Mucosa of rectum (tissue), 2 donors: ENCODE measurements at regions not wholly inside any gene's neighbourhood (a gene's known extent, or its start where the extent isn't known, plus 50 kb on each side); places are given as distances from the start of the nearest gene placed in this dataset.
"Not testable (repeated sequence)": the region's sequence is repeated elsewhere in the genome, so short reads cannot be mapped to it uniquely, and the experiment has no call there.

Experiments
- H3K27ac ChIP-seq, 2 donors: one replicate each; pipeline ENCODE4 v1.7.0; 2013; ENCODE audit warnings: inconsistent platforms in 2 of 2, low read depth in 2 of 2, low read length in 2 of 2
- H3K27me3 ChIP-seq, 2 donors: one replicate each; pipeline ENCODE4 v1.7.0; 2013; ENCODE audit warnings: low read length in 2 of 2; ENCODE audit not compliant: control insufficient read depth in 2 of 2, insufficient read depth in 2 of 2
- H3K36me3 ChIP-seq, 2 donors: one replicate each; pipeline ENCODE4 v1.7.0; 2013; ENCODE audit warnings: low read length in 2 of 2; ENCODE audit not compliant: control insufficient read depth in 2 of 2, insufficient read depth in 2 of 2
- H3K4me1 ChIP-seq, 2 donors: one replicate each; pipeline ENCODE4 v1.7.0; 2013; ENCODE audit warnings: low read length in 2 of 2, mild to moderate bottlenecking in 1 of 2; ENCODE audit not compliant: control insufficient read depth in 2 of 2, insufficient read depth in 2 of 2
- H3K4me3 ChIP-seq, 2 donors: one replicate each; pipeline ENCODE4 v1.7.0; 2013; ENCODE audit warnings: low read length in 2 of 2
- H3K9ac ChIP-seq, 2 donors: one replicate each; pipeline ENCODE4 v1.7.0; 2013; ENCODE audit warnings: low read length in 2 of 2, low read depth in 1 of 2, mild to moderate bottlenecking in 1 of 2
- H3K9me3 ChIP-seq, 2 donors: one replicate each; pipeline ENCODE4 v1.7.0; 2013; ENCODE audit warnings: low read length in 2 of 2; ENCODE audit not compliant: control insufficient read depth in 2 of 2
- donor health status: healthy.
- donor health status: Normal muscosa, but diverticular disease.

DNA sequence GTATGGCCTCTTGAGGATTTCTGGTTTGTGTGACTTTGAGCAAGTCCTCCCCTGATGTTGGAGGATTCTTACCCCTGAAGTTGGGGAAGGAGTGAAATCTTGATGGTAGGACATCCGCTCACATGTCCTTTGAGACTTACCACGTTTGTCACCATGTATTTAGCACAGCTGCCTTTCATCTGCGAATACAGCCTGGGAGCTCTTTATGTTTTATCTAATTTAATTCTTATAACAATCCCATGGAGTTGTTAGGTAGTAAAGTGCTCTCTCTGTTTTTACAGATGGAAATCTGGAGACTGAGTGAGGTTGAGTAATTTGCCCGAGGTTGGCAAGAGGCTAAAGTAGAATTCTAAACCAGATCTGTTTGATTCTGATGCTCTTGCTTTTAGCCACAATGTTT is 154.9 kb upstream of the PLGLB2 start:
- not testable (repeated sequence) for H3K9ac ChIP-seq, H3K4me3 ChIP-seq, H3K4me1 ChIP-seq, H3K27me3 ChIP-seq, H3K27ac ChIP-seq, H3K9me3 ChIP-seq, H3K36me3 ChIP-seq

DNA sequence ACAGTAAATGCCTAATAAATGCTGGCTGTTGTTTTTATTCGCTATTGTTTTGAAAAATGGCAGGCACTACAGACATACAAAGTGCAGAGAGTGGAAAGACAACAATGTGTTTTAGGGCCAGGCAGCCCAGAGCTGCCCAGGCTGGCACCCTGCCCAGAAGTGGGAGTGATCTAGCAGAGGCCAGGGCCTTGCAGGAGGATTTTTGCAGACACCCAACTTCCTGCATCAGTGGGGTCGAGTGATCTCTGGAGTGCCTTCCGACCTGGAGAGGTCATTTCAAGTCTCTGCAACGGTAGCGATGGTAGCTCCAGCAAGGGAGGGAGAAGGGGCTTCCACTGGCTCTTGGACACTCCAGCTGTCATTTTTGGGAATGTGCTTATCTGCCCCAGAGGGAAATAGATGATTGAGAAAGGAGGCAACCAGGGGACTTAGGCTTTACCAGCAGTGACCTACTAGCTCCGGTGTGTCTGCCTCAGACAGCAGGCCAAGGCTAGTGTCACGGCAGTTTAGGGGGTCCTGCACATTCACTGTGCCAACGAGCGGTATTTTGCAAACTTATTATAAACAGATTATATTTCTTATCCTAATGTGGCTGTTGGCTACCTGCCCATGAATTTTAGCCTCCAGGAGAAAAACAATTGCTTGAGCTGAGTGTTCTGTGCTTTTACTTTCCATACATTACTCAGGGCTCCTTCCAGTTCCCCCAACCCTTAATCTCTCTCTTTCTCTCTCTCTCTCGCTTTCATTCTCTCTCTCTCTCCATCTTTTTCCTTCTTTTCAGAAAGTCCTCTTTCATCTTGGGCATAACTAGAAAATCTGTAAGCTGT is 153.9 kb upstream of the PLGLB2 start:
- not testable (repeated sequence) for H3K4me1 ChIP-seq, H3K27ac ChIP-seq, H3K27me3 ChIP-seq, H3K4me3 ChIP-seq, H3K36me3 ChIP-seq, H3K9me3 ChIP-seq, H3K9ac ChIP-seq

DNA sequence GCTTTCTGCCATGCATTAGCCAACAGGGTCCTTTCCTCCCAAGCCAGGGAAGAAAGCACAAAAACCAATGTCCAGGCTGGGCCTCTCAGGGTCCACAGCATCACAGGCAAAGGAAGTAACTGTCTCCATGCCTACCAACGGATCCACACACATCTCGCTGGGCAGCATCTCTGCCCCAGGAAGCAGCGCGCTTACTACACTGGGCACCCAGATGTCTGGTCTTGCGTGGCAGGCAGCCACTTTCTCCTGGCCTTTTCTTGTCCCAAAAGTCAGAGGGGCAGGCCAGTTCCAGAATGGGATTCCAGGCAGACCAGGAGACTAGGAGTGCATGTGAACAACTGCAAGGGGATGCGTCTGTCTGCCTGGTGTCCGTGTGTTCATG is 153.3 kb upstream of the PLGLB2 start:
- H3K9ac ChIP-seq, H3K27me3 ChIP-seq, H3K4me3 ChIP-seq, H3K4me1 ChIP-seq, H3K36me3 ChIP-seq, H3K9me3 ChIP-seq, H3K27ac ChIP-seq: not testable (repeated sequence)

DNA sequence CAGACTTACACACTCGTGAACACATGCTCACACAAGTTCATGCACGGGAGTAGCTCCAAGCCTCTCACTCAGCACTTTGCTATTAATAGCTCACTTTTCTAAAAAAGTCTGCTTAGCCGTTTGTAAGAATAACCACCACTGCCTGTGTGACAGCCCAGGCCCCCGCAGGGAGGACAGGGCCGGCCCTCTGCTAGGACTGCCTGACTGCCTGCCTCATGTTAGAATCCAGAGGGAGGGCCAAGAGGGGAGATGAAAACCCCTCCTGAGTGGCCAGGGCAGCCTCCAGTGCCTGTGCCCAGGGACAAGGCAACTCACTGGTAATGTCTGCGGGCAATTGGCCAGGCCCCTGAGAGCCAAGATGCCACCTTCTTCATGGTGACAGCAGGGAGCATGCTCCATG is 152.9 kb upstream of the PLGLB2 start:
- H3K36me3 ChIP-seq, H3K9ac ChIP-seq, H3K27ac ChIP-seq: not testable (repeated sequence)

DNA sequence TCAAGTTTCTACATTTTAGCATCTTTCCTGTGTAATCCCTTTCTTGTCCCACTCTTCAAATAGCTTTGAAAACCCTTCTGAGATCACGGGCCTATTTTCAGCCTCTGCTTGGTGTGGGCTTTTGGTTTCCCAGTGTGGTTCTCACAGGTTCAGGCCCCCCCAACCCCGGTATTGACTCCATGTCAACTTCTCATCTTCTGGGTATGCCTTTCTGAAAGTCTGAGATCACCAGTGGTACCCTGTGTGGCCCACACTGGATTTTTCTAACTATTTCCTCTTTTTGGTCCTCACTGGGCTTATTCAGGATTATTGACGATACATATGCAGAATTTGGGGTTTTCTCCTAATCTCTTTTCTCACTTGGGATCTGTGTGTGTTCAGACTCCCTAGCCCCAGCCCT is 146.9 kb upstream of the PLGLB2 start:
- H3K27me3 ChIP-seq, H3K4me3 ChIP-seq, H3K9ac ChIP-seq, H3K4me1 ChIP-seq, H3K9me3 ChIP-seq, H3K36me3 ChIP-seq, H3K27ac ChIP-seq: not testable (repeated sequence)

More for the DNA sequence above, 152.9 kb upstream of the PLGLB2 start:
- H3K4me1 ChIP-seq, H3K4me3 ChIP-seq, H3K9me3 ChIP-seq, H3K27me3 ChIP-seq: not testable (repeated sequence)

DNA sequence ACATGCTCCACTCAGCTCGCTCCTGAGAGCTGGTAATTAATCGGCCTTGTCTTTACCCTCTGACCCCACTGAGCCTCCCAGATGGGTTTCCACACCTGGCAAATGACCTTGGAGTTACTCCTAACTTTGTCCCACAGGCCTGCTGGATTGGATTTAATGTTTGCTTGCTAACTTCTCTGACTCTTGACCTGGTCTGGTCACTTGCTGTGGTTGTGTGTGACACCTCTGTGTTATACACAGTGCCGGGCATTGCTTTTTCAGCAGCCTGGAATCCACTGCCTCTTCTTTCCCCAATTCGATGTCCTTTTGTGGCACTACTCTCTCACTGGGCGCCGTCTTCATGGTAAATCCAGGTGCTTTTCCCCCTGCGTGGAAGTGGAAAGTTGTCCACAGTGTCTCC is 145.8 kb upstream of the PLGLB2 start:
- not testable (repeated sequence) for H3K27ac ChIP-seq, H3K9ac ChIP-seq, H3K4me1 ChIP-seq, H3K9me3 ChIP-seq, H3K27me3 ChIP-seq, H3K4me3 ChIP-seq, H3K36me3 ChIP-seq

DNA sequence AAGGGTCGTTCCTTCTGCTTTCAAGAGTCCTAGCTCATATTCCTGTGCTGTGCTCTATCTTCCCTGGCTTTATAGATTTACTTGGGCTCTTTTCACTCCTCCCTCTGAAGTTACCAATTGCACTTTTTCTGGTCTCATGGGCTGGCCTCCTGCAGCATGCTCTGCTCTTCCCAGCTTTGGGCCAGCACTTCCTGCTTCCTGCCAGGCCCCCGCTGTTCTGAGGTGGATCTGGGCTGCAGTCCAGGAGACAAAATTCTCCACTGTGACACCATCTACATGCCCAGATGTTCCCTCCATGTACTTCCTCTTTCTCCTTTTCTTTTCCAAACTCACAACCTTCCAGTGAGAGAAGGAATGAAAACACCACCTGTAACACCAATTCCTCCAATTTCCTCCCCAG is 145.2 kb upstream of the PLGLB2 start:
- not testable (repeated sequence) for H3K27ac ChIP-seq, H3K4me1 ChIP-seq, H3K4me3 ChIP-seq, H3K9me3 ChIP-seq, H3K36me3 ChIP-seq, H3K27me3 ChIP-seq, H3K9ac ChIP-seq

DNA sequence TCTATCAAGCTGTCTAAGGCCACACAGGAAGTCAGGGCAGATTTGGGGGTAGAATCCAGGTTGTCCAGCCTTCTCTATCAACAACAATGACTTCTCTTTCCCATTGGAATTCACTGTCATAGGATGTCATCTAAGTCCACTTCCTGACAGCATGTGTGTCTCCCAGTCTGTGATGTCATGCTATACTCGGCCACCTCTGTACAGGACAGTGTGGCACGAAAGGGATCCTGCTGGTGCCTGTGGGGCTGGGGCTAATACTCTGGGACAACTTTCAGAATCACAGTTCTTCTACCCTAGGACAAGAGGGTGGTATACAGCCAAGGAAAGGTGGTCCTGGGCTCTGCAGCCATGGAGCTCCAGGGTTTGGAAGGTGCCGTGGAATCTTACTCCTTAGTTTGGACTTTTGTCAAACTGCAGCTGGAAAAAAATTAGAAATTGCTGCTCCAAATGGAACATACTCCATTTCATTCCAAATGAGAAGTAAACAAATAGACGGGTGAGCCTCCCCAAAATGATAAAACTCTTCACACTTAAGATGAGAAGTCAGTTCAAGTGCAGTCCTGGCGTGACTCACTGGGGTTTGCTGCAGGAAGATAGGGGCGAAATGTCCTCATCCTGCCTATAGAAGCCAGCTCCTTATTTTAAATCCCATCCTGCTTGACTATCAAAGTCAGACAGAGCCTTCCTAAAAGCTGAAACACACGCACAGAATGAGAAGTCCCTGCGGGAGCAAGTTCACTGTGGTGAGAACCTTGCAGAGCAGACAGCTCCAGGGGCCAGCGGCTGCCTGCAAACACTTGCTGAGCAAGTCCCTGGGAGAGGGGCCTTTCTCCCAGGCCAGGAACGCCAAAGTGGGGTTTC is 144.2 kb upstream of the PLGLB2 start:
- H3K4me1 ChIP-seq, H3K9me3 ChIP-seq, H3K27me3 ChIP-seq, H3K4me3 ChIP-seq, H3K9ac ChIP-seq, H3K36me3 ChIP-seq, H3K27ac ChIP-seq: not testable (repeated sequence)

DNA sequence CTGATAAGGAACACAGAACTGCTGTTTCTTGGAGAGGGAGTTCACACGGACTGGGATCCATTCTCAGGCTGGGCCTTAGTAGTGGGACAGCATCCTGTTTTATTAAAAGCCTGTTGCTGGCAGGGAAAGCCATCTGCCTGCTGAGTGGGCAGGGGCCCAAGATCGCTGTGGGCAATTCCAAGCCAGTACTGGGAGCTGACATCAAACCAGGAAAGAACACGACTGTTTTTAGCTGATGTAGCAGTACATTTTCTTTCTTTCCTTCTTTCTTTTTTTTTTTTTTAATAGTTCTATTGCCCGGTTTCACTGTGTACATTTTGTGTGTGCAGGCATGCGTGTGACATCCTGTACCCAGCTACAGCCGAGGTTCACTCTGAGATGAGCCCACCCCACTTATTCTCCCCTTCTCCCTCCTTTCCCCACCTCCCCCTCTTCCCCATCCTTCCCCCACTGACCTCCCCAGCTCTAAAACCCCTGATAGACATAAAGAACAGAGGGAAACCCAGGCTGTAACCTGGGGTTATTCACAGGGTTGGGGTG is 143.5 kb upstream of the PLGLB2 start:
- H3K27ac ChIP-seq, H3K4me3 ChIP-seq, H3K4me1 ChIP-seq, H3K36me3 ChIP-seq, H3K9ac ChIP-seq, H3K9me3 ChIP-seq, H3K27me3 ChIP-seq: not testable (repeated sequence)

DNA sequence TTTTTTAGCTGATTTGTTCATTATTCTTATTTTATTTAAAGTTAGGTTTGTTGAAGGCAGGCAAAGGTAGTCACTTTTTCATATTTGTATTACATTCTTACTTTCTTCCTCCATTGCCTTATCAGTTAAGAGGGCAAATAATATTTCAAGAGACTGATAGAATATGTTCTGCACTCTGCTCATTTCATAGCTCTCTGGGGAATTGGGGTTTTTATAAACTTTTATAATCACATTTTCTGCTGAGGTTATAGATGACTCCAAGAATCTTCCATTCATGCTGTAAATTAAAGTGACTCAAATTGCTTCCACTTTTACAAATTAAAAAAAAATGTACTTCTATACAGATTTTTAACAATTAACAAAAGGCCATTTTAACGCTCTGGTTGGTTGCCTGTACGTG is 142.9 kb upstream of the PLGLB2 start:
- not testable (repeated sequence) for H3K4me1 ChIP-seq, H3K27ac ChIP-seq, H3K36me3 ChIP-seq, H3K9ac ChIP-seq, H3K4me3 ChIP-seq, H3K9me3 ChIP-seq, H3K27me3 ChIP-seq
